A673 (cell line): ENCODE measurements at regions not wholly inside any gene's neighbourhood (a gene's known extent, or its start where the extent isn't known, plus 50 kb on each side); places are given as distances from the start of the nearest gene placed in this dataset.

Experiments
- BruUV-seq: library from RNA; stranded (reverse); fragments of 400-500 nt; replicated peaks from 2 replicates; lab custom pipeline; 2021; lab: Mats Ljungman, UMichigan
- CTCF ChIA-PET: fragments of 300-600 bp; sonication (Branson Sonifier 250); formaldehyde crosslinking; loops from one replicate; lab custom pipeline; 2022; ENCODE audit warnings: antibody characterized with exemption; lab: Charles Lee
- POLR2A ChIA-PET: fragments of 300-600 bp; sonication (Branson Sonifier 250); formaldehyde crosslinking; loops from one replicate; lab custom pipeline; 2022; ENCODE audit warnings: antibody characterized with exemption; ENCODE audit not compliant: low non-redundant PET; lab: Charles Lee
- DNase-seq: peaks from one replicate; pipeline ENCODE4 v3.0.0-alpha.2; 2015; ENCODE audit warnings: low spot score
- H3K27ac ChIP-seq: fragments of 200-600 bp; sonication (generic); 2 replicates; pipeline ENCODE4 v1.5.1; 2016; ENCODE audit warnings: mixed run types, low read depth, mild to moderate bottlenecking, mixed read lengths, antibody characterized with exemption, low read length; ENCODE audit not compliant: poor library complexity, severe bottlenecking
- H3K27me3 ChIP-seq: fragments of 200-600 bp; sonication (generic); replicated peaks from 2 replicates; pipeline ENCODE4 v1.6.1; 2017; ENCODE audit warnings: mixed run types, low read depth, mild to moderate bottlenecking, mixed read lengths, antibody characterized with exemption, low read length; ENCODE audit not compliant: insufficient read depth, poor library complexity
- H3K36me3 ChIP-seq: fragments of 200-600 bp; sonication (generic); 2 replicates; pipeline ENCODE4 v1.6.1; 2016; ENCODE audit warnings: mixed run types, mild to moderate bottlenecking, mixed read lengths, antibody characterized with exemption, low read length; ENCODE audit not compliant: insufficient read depth, poor library complexity, severe bottlenecking
- H3K4me1 ChIP-seq: fragments of 200-600 bp; sonication (generic); 2 replicates; pipeline ENCODE4 v1.6.1; 2017; ENCODE audit warnings: mixed run types, mild to moderate bottlenecking, mixed read lengths, antibody characterized with exemption, low read length; ENCODE audit not compliant: insufficient read depth, poor library complexity, severe bottlenecking
- H3K4me3 ChIP-seq: fragments of 200-600 bp; sonication (generic); 2 replicates; pipeline ENCODE4 v1.5.1; 2016; ENCODE audit warnings: low read depth, mixed run types, mild to moderate bottlenecking, mixed read lengths, low read length; ENCODE audit not compliant: poor library complexity, severe bottlenecking
- H3K9me3 ChIP-seq: fragments of 200-600 bp; sonication (generic); 2 replicates; pipeline ENCODE4 v1.6.1; 2016; ENCODE audit warnings: mixed run types, low read depth, mild to moderate bottlenecking, mixed read lengths, antibody characterized with exemption, low read length; ENCODE audit not compliant: poor library complexity, severe bottlenecking
- EZH2 ChIP-seq: fragments of 200-600 bp; sonication (generic); IDR thresholded peaks from 2 replicates; pipeline ENCODE4 v1.6.1; 2017; ENCODE audit warnings: borderline replicate concordance, low read depth, mild to moderate bottlenecking, mixed read lengths, antibody characterized with exemption, low read length; ENCODE audit not compliant: poor library complexity, severe bottlenecking
- intact Hi-C: fragments of 100-400 bp; cut with micrococcal nuclease; formaldehyde crosslinking; loops from one replicate; pipeline ENCODE4 v1.10.0; 2022; ENCODE audit not compliant: unreplicated experiment
- TF ChIP-seq, protein P1 (sequence below): fragments of 300-800, 200-600 bp; sonication (generic); conservative IDR thresholded peaks from 2 replicates; pipeline ENCODE4 v1.5.1; 2017; ENCODE audit warnings: low read depth, mild to moderate bottlenecking, antibody characterized with exemption, low read length, moderate library complexity, mixed read lengths

DNA sequence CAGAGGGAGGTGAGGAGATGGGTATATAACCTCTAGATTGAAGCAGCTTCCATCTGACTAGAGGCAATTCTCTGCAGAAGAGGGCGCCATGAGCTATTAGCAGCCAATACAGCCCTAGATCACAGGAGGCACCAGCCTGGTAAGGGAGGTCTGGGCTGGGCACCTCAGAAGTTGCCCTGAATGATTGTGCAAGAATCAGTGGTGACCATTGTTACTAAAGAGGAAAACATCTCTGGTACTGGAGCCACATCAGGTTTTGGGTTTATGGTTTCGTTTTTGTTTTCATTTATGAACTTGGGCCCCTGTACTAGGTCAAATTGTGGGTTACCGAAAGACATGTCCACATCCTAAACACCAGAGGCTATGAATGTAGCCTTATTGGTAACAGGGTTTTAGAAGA is 342.0 kb downstream of the MLLT3 start:
- Histone ChIP-seq H3K27ac (no peak overlapping the region), H3K4me1 (no peaks in the 10 kb centered on the region), H3K36me3 (no peaks in the 10 kb centered on the region), H3K9me3 (no peaks in the 10 kb centered on the region), H3K27me3 (no peaks in the 10 kb centered on the region), H3K4me3 (no peak overlapping the region)
- intact Hi-C loops: no loop called here
- TF ChIP-seq EZH2: no peak
- TF ChIP-seq, protein P1, sequence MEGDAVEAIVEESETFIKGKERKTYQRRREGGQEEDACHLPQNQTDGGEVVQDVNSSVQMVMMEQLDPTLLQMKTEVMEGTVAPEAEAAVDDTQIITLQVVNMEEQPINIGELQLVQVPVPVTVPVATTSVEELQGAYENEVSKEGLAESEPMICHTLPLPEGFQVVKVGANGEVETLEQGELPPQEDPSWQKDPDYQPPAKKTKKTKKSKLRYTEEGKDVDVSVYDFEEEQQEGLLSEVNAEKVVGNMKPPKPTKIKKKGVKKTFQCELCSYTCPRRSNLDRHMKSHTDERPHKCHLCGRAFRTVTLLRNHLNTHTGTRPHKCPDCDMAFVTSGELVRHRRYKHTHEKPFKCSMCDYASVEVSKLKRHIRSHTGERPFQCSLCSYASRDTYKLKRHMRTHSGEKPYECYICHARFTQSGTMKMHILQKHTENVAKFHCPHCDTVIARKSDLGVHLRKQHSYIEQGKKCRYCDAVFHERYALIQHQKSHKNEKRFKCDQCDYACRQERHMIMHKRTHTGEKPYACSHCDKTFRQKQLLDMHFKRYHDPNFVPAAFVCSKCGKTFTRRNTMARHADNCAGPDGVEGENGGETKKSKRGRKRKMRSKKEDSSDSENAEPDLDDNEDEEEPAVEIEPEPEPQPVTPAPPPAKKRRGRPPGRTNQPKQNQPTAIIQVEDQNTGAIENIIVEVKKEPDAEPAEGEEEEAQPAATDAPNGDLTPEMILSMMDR: 0 out of 2 replicates have a peak, but pooled peaks have one; percentile 10
- no peak for DNase-seq
- ChIA-PET POLR2A (interaction anchor here (0.6 kb wide), 1 partner anchor 12 kb away, joined by 3 read pairs; no protein-coding TSS in a partner anchor), CTCF (no interaction called here)
- BruUV-seq: no TSS peak

DNA sequence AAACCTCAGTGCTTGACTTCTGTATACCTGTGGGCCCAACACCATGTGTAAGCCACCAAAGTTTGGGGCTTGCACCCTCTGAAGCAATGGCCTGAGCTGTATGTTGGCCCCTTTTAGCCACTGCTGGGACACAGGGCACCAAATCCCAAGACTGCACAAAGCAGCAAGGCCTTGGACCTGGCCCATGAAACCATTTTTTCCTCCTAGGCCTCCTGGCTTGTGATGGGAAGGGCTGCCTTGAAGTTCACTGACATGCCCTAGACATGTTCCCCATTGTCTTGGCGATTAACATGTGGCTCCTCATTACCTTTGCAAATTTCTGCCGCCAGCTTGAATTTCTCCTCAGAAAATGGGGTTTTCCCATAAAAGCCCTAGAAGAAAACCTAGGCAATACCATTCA is 345.5 kb downstream of the MLLT3 start:
- ChIA-PET CTCF (no interaction called here), POLR2A (no interaction called here)
- TF ChIP-seq, protein P1: no peak
- TF ChIP-seq EZH2: no peak

DNA sequence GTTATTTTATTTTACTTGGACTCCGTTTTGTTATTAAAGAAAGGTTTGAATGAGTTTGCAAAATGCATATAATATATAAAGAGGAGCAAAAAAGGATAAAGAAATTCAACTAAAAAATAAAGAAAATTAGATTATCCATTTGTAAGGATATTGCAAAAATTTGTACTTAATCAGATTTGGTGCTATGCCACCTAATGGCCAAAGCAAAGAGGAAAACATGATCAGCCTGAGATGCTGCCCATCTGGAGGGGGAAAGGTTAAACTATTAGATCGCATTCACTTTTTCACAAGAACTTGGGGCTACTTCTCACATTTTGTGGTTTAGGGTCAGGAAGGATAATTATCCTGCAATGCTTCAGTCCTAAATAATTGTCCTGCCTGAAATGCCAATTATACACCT is 350.6 kb downstream of the MLLT3 start:
- TF ChIP-seq, protein P1: no peak
- no peak for TF ChIP-seq EZH2
- Histone ChIP-seq H3K4me3 (no peak overlapping the region), H3K4me1 (no peaks in the 10 kb centered on the region), H3K27ac (no peak overlapping the region), H3K27me3 (no peaks in the 10 kb centered on the region), H3K9me3 (no peaks in the 10 kb centered on the region), H3K36me3 (no peaks in the 10 kb centered on the region)
- intact Hi-C loops: loop anchor here (10.0 kb wide), 1 partner anchor 347 kb away; no protein-coding TSS in a partner anchor
- no peak for DNase-seq
- ChIA-PET POLR2A (no interaction called here), CTCF (no interaction called here)
- no TSS peak for BruUV-seq

More for the DNA sequence above, 345.5 kb downstream of the MLLT3 start:
- Histone ChIP-seq H3K36me3 (no peaks in the 10 kb centered on the region), H3K4me1 (no peaks in the 10 kb centered on the region), H3K27ac (no peak overlapping the region), H3K27me3 (no peaks in the 10 kb centered on the region), H3K4me3 (no peak overlapping the region), H3K9me3 (no peaks in the 10 kb centered on the region)
- BruUV-seq: no TSS peak
- intact Hi-C loops: loop anchor here (10.0 kb wide), 1 partner anchor 352 kb away; no protein-coding TSS in a partner anchor
- no peak for DNase-seq
